ENCODE measurements at regions not wholly inside any gene's neighbourhood (a gene's known extent, or its start where the extent isn't known, plus 50 kb on each side); places are given as distances from the start of the nearest gene placed in this dataset.

DNA sequence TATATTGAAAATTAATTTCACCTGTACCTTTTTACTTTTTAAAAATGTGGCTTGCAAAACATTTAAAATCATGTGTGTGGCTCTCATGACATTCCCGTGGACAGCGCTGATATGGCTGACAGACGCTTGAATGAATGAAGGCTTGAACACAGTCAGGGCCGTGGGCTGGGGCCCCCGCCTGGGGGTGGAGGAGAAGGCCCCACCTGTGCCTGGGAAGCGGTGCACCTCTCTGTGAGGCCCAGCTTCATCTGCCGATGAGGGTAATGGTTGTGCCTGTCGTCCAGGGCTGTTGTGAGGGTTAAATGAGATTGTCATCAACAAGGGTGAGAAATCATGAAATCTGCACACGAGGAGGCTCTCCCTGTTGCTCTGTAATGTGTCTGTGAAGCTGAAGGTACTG, 85.9 kb upstream of the PRR23E start:
- no peaks in the 10 kb centered on the region for H3K4me1 ChIP-seq (ENCODE audit: insufficient read depth, poor library complexity, severe bottlenecking)
- DNase-seq (ENCODE audit: low spot score): no peak
- no peak overlapping the region for H3K27ac ChIP-seq (ENCODE audit: poor library complexity, severe bottlenecking)
- H3K4me3 ChIP-seq (ENCODE audit: severe bottlenecking): no peak overlapping the region
- TF ChIP-seq, protein P1, sequence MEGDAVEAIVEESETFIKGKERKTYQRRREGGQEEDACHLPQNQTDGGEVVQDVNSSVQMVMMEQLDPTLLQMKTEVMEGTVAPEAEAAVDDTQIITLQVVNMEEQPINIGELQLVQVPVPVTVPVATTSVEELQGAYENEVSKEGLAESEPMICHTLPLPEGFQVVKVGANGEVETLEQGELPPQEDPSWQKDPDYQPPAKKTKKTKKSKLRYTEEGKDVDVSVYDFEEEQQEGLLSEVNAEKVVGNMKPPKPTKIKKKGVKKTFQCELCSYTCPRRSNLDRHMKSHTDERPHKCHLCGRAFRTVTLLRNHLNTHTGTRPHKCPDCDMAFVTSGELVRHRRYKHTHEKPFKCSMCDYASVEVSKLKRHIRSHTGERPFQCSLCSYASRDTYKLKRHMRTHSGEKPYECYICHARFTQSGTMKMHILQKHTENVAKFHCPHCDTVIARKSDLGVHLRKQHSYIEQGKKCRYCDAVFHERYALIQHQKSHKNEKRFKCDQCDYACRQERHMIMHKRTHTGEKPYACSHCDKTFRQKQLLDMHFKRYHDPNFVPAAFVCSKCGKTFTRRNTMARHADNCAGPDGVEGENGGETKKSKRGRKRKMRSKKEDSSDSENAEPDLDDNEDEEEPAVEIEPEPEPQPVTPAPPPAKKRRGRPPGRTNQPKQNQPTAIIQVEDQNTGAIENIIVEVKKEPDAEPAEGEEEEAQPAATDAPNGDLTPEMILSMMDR (IDR thresholded peaks at IDR 0.05; ENCODE audit: poor library complexity, severe bottlenecking): no peak
- H3K27me3 ChIP-seq (ENCODE audit: insufficient read depth, poor library complexity, severe bottlenecking): no peaks in the 10 kb centered on the region
- H3K36me3 ChIP-seq (ENCODE audit: low read depth): no peaks in the 10 kb centered on the region
- no peaks in the 10 kb centered on the region for H3K9me3 ChIP-seq (ENCODE audit: severe bottlenecking)
- ATAC-seq (ENCODE audit: low read depth): no peak

DNA sequence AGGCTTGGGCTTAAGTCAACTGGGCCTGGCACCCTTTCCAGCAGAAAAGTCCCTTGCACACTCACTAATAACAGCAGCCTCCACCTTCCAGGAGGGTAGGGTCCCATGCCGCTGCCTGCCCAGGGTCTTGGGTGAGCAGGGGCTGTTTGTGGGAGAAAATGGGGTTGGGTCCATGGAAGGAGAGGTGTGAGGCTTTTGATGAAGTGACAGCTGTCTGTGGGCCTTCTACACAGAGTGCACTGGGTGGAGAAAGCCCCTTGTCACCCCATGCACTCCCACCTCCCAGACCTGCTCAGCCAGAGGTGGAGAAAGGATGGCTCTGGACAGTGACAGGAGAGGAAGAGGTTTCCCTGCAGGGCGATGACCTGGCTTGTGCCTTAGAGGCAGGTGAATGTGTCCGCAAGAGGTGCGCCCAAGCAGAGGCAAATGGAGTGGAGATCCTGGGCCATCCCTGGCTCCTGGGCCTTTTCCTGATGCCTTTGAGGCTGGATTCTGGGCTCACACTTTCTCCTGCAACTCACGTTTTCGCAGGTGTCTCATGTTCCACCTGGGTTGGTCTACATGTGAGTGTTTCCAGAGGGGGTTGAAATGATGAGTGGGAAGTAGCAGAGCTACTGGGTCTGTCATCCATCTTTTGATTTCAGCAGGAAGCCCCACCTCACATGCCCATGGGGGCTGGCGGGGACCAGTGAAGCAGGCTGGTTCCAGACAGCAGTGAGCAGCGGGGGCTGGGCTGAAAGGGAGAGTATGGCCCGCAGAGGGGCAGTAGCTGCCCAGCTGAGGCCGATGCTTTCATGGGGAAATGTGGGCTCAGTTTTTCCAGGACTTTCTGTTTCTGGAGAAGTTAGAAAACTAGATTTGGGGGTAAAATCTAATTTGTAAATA, 85.2 kb upstream of the PRR23E start:
- Histone ChIP-seq H3K4me1 (ENCODE audit: insufficient read depth, poor library complexity, severe bottlenecking) (no peaks in the 10 kb centered on the region), H3K36me3 (ENCODE audit: low read depth) (no peaks in the 10 kb centered on the region), H3K27me3 (ENCODE audit: insufficient read depth, poor library complexity, severe bottlenecking) (no peaks in the 10 kb centered on the region), H3K27ac (ENCODE audit: poor library complexity, severe bottlenecking) (no peak overlapping the region), H3K9me3 (ENCODE audit: severe bottlenecking) (no peaks in the 10 kb centered on the region), H3K4me3 (ENCODE audit: severe bottlenecking) (no peak overlapping the region)
- DNase-seq (ENCODE audit: low spot score) (no peak), ATAC-seq (ENCODE audit: low read depth) (no peak)
- TF ChIP-seq, protein P1 (IDR thresholded peaks at IDR 0.05; ENCODE audit: poor library complexity, severe bottlenecking): no peak

DNA sequence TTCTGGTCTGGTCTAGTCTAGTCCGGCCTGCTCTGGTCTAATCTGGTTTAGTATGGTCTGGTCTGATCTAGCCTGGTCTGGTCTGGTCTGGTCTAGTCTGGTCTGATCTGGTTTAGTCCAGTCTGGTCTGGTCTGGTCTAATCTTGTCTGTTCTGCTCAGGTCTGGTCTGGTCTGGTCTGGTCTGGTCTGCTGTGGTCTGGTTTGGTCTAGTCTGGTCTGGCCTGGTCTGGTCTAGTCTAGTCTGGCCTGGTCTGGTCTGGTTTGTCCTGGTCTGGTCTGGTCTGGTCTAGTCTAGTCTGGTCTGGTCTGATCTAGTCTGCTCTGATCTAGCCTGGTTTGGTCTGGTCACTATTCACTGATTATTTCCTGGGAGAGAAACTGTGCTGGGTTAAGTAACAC, 84.1 kb upstream of the PRR23E start:
- Histone ChIP-seq H3K27ac (ENCODE audit: poor library complexity, severe bottlenecking) (no peak overlapping the region), H3K27me3 (ENCODE audit: insufficient read depth, poor library complexity, severe bottlenecking) (no peaks in the 10 kb centered on the region)
- ATAC-seq (ENCODE audit: low read depth): no peak

DNA sequence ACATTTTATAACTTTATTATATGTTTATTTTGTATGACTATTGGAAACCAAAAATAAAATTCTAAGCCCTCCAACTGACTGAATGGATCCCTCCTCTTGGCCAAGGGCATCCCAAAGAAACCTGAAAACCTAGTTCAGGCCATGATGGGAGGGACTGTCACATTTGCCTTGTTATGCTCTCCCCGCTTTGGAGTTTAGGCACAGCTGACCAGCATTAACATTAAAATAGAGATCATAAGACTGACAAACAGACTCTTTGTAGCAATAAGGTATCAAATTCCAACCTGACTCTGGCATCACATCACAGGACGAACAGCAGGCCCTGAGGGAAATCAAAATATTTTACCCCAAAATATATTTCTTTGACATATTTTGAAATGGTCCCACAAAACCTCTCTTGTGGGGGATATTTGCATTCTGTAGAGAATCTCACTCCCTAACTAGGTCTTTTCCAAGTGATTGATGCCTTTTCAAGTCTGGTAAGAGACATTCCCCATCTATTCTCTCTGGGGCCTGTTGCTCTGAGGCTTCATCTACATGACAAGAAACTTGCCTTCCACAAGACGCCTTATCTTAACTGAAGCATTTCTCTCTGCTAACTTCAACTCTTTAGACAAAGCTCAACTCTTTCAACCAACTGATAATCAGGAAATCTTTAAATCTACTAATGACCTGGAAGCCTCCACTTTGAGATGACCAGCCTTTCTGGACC, 81.8 kb upstream of the PRR23E start:
- TF ChIP-seq, protein P1 (IDR thresholded peaks at IDR 0.05; ENCODE audit: poor library complexity, severe bottlenecking): no peak
- Histone ChIP-seq H3K9me3 (ENCODE audit: severe bottlenecking) (no peaks in the 10 kb centered on the region), H3K4me1 (ENCODE audit: insufficient read depth, poor library complexity, severe bottlenecking) (no peaks in the 10 kb centered on the region), H3K36me3 (ENCODE audit: low read depth) (no peaks in the 10 kb centered on the region), H3K27me3 (ENCODE audit: insufficient read depth, poor library complexity, severe bottlenecking) (no peaks in the 10 kb centered on the region), H3K4me3 (ENCODE audit: severe bottlenecking) (no peak overlapping the region), H3K27ac (ENCODE audit: poor library complexity, severe bottlenecking) (no peak overlapping the region)
- no peak for ATAC-seq (ENCODE audit: low read depth)
- no peak for DNase-seq (ENCODE audit: low spot score)

More for the DNA sequence above, 84.1 kb upstream of the PRR23E start:
- no peaks in the 10 kb centered on the region for H3K36me3 ChIP-seq (ENCODE audit: low read depth)
- no peak overlapping the region for H3K4me3 ChIP-seq (ENCODE audit: severe bottlenecking)
- DNase-seq (ENCODE audit: low spot score): no peak
- TF ChIP-seq, protein P1 (IDR thresholded peaks at IDR 0.05; ENCODE audit: poor library complexity, severe bottlenecking): no peak
- H3K4me1 ChIP-seq (ENCODE audit: insufficient read depth, poor library complexity, severe bottlenecking): no peaks in the 10 kb centered on the region
- H3K9me3 ChIP-seq (ENCODE audit: severe bottlenecking): no peaks in the 10 kb centered on the region
